ENCODE measurements at regions not wholly inside any gene's neighbourhood (a gene's known extent, or its start where the extent isn't known, plus 50 kb on each side); places are given as distances from the start of the nearest gene placed in this dataset.

DNA sequence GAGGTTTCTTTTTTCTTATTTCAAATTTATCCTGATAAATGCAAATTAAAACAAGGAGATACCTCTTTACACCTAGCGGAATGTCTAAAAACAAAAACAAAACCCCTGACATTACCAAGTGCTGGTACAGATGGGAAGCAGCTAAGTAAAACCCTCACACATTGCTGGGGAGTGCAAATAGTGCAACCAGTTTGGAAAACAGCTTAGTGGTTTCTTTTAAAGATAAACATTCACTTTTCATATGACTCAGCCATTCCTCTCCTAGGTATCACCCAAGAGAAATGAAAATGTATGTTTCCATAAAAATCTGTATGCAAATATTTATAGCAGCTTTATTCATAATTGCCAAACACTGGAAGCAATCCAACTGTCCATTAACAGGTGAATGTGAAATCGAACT lies 84.1 kb upstream of the HELT start:
- no peak overlapping the region for H3K4me3 ChIP-seq (replicated peaks in 1 of 4; ENCODE audit: control extremely low read depth in 1 of 4, insufficient read depth in 1 of 4, low read depth in 3 of 4, low read length in 4 of 4)
- H3K79me2 ChIP-seq (ENCODE audit: control insufficient read depth, insufficient read depth, low read length): no peaks in the 10 kb centered on the region
- no peaks in the 10 kb centered on the region for H3K4me1 ChIP-seq (ENCODE audit: control insufficient read depth, extremely low read depth, insufficient read depth, low read length)
- TF ChIP-seq CTCF (conservative IDR thresholded peaks at IDR 0.05 in 1 of 2, IDR thresholded peaks at IDR 0.05 in 1 of 2; ENCODE audit: low read depth in 1 of 2, low read length in 2 of 2): no peak
- TF ChIP-seq EZH2 (IDR thresholded peaks at IDR 0.05; ENCODE audit: low read length, missing control alignments): no peak
- no peaks in the 10 kb centered on the region for H3K9me3 ChIP-seq (ENCODE audit: control insufficient read depth, insufficient read depth, low read depth, low read length)
- H2AFZ ChIP-seq (ENCODE audit: low read length): no peak overlapping the region
- H3K27ac ChIP-seq (ENCODE audit: insufficient read depth, low read length): no peak overlapping the region
- no peaks in the 10 kb centered on the region for H4K20me1 ChIP-seq (ENCODE audit: control insufficient read depth, extremely low read depth, insufficient read depth, low read length)
- H3K9ac ChIP-seq (ENCODE audit: insufficient read depth, low read length): no peak overlapping the region
- no peak for DNase-seq (ENCODE audit: low read depth in 2 of 2)
- H3K36me3 ChIP-seq (ENCODE audit: control insufficient read depth, insufficient read depth, low read length): no peaks in the 10 kb centered on the region
- no peak overlapping the region for H3K4me2 ChIP-seq (ENCODE audit: extremely low read depth, insufficient read depth, low read length)
- no peaks in the 10 kb centered on the region for H3K27me3 ChIP-seq (ENCODE audit: control insufficient read depth, insufficient read depth, low read length)

GRCh38 chr4:184934961-184935360 lies 83.3 kb upstream of the HELT start:
- no peaks in the 10 kb centered on the region for H3K9me3 ChIP-seq (ENCODE audit: control insufficient read depth, insufficient read depth, low read depth, low read length)

GRCh38 chr4:184936071-184936470 lies 82.2 kb upstream of the HELT start:
- no peak overlapping the region for H3K4me2 ChIP-seq (ENCODE audit: extremely low read depth, insufficient read depth, low read length)
- no peak overlapping the region for H3K4me3 ChIP-seq (replicated peaks in 1 of 4; ENCODE audit: control extremely low read depth in 1 of 4, insufficient read depth in 1 of 4, low read depth in 3 of 4, low read length in 4 of 4)
- no peaks in the 10 kb centered on the region for H3K4me1 ChIP-seq (ENCODE audit: control insufficient read depth, extremely low read depth, insufficient read depth, low read length)
- no peak overlapping the region for H3K27ac ChIP-seq (ENCODE audit: insufficient read depth, low read length)
- H2AFZ ChIP-seq (ENCODE audit: low read length): no peak overlapping the region
- DNase-seq (ENCODE audit: low read depth in 2 of 2): no peak
- H3K36me3 ChIP-seq (ENCODE audit: control insufficient read depth, insufficient read depth, low read length): no peaks in the 10 kb centered on the region
- TF ChIP-seq EZH2 (IDR thresholded peaks at IDR 0.05; ENCODE audit: low read length, missing control alignments): no peak
- TF ChIP-seq CTCF (conservative IDR thresholded peaks at IDR 0.05 in 1 of 2, IDR thresholded peaks at IDR 0.05 in 1 of 2; ENCODE audit: low read depth in 1 of 2, low read length in 2 of 2): no peak
- no peaks in the 10 kb centered on the region for H3K27me3 ChIP-seq (ENCODE audit: control insufficient read depth, insufficient read depth, low read length)
- H3K9me3 ChIP-seq (ENCODE audit: control insufficient read depth, insufficient read depth, low read depth, low read length): no peaks in the 10 kb centered on the region
- no peaks in the 10 kb centered on the region for H4K20me1 ChIP-seq (ENCODE audit: control insufficient read depth, extremely low read depth, insufficient read depth, low read length)
- H3K9ac ChIP-seq (ENCODE audit: insufficient read depth, low read length): no peak overlapping the region
- H3K79me2 ChIP-seq (ENCODE audit: control insufficient read depth, insufficient read depth, low read length): no peaks in the 10 kb centered on the region

More at GRCh38 chr4:184934961-184935360, 83.3 kb upstream of the HELT start:
- Histone ChIP-seq H3K27me3 (ENCODE audit: control insufficient read depth, insufficient read depth, low read length) (no peaks in the 10 kb centered on the region), H4K20me1 (ENCODE audit: control insufficient read depth, extremely low read depth, insufficient read depth, low read length) (no peaks in the 10 kb centered on the region), H3K79me2 (ENCODE audit: control insufficient read depth, insufficient read depth, low read length) (no peaks in the 10 kb centered on the region), H3K4me2 (ENCODE audit: extremely low read depth, insufficient read depth, low read length) (no peak overlapping the region), H3K9ac (ENCODE audit: insufficient read depth, low read length) (no peak overlapping the region), H3K4me1 (ENCODE audit: control insufficient read depth, extremely low read depth, insufficient read depth, low read length) (no peaks in the 10 kb centered on the region), H3K27ac (ENCODE audit: insufficient read depth, low read length) (no peak overlapping the region), H2AFZ (ENCODE audit: low read length) (no peak overlapping the region), H3K4me3 (replicated peaks in 1 of 4; ENCODE audit: control extremely low read depth in 1 of 4, insufficient read depth in 1 of 4, low read depth in 3 of 4, low read length in 4 of 4) (no peak overlapping the region), H3K36me3 (ENCODE audit: control insufficient read depth, insufficient read depth, low read length) (no peaks in the 10 kb centered on the region)
- TF ChIP-seq EZH2 (IDR thresholded peaks at IDR 0.05; ENCODE audit: low read length, missing control alignments) (no peak), CTCF (conservative IDR thresholded peaks at IDR 0.05 in 1 of 2, IDR thresholded peaks at IDR 0.05 in 1 of 2; ENCODE audit: low read depth in 1 of 2, low read length in 2 of 2) (no peak)
- DNase-seq (ENCODE audit: low read depth in 2 of 2): no peak

All from fibroblast of lung (primary cell).